Neural cell (in vitro differentiated cells): ENCODE measurements at regions not wholly inside any gene's neighbourhood (a gene's known extent, or its start where the extent isn't known, plus 50 kb on each side); places are given as distances from the start of the nearest gene placed in this dataset.

ENCODE experiments used
- H2AFZ ChIP-seq: fragments of 200-600, 300-800 bp; sonication (generic), shearing (Covaris generic); 2 replicates; pipeline ENCODE4 v1.6.0; 2014; ENCODE audit warnings: low read depth, mild to moderate bottlenecking, antibody characterized with exemption, low read length, moderate library complexity
- H3F3A ChIP-seq: fragments of 200-600 bp; shearing (Covaris generic); 2 replicates; pipeline ENCODE4 v1.6.1; 2016; ENCODE audit warnings: mild to moderate bottlenecking, moderate library complexity, mixed read lengths, antibody characterized with exemption, low read length; ENCODE audit not compliant: insufficient read depth, poor library complexity, severe bottlenecking
- H3K27ac ChIP-seq: fragments of 200-600, 300-800 bp; sonication (generic), shearing (Covaris generic); 2 replicates; pipeline ENCODE4 v1.5.1; 2014; ENCODE audit warnings: mild to moderate bottlenecking, low read length, moderate library complexity
- H3K27me3 ChIP-seq: fragments of 300-800, 200-600 bp; sonication (generic), shearing (Covaris generic); 2 replicates; pipeline ENCODE4 v1.6.0; 2014; ENCODE audit warnings: mild to moderate bottlenecking, low read depth, low read length, moderate library complexity; ENCODE audit not compliant: insufficient read depth
- H3K36me3 ChIP-seq: fragments of 300-800, 200-600 bp; sonication (generic), shearing (Covaris generic); 2 replicates; pipeline ENCODE4 v1.5.1; 2014; ENCODE audit warnings: mild to moderate bottlenecking, antibody characterized with exemption, low read length, moderate library complexity; ENCODE audit not compliant: insufficient read depth
- H3K4me2 ChIP-seq: fragments of 300-800, 200-600 bp; sonication (generic), shearing (Covaris generic); 2 replicates; pipeline ENCODE4 v1.6.0; 2014; ENCODE audit warnings: mild to moderate bottlenecking, low read length
- H3K4me3 ChIP-seq: fragments of 300-800, 200-600 bp; sonication (generic), shearing (Covaris generic); 2 replicates; pipeline ENCODE4 v1.5.1; 2014; ENCODE audit warnings: mild to moderate bottlenecking, low read length, moderate library complexity
- H3K79me2 ChIP-seq: fragments of 200-600 bp; shearing (Covaris generic); replicated peaks from 2 replicates; pipeline ENCODE4 v1.6.0; 2014; ENCODE audit warnings: mild to moderate bottlenecking, low read length, moderate library complexity; ENCODE audit not compliant: insufficient read depth
- H3K9ac ChIP-seq: fragments of 300-800, 200-600 bp; sonication (generic), shearing (Covaris generic); 2 replicates; pipeline ENCODE4 v1.6.1; 2016; ENCODE audit warnings: mild to moderate bottlenecking, low read length, mixed read lengths
- H3K9me2 ChIP-seq: fragments of 200-600 bp; shearing (Covaris generic); 2 replicates; pipeline ENCODE4 v1.6.1; 2016; ENCODE audit warnings: mild to moderate bottlenecking, low read length, mixed read lengths; ENCODE audit not compliant: insufficient read depth
- H3K9me3 ChIP-seq: fragments of 200-600, 300-800 bp; sonication (generic), shearing (Covaris generic); 2 replicates; pipeline ENCODE4 v1.6.1; 2016; ENCODE audit warnings: mild to moderate bottlenecking, mixed run types, low read length, moderate library complexity, mixed read lengths
- H4K20me1 ChIP-seq: fragments of 200-600 bp; shearing (Covaris generic); 2 replicates; pipeline ENCODE4 v1.6.1; 2016; ENCODE audit warnings: mild to moderate bottlenecking, mixed run types; ENCODE audit not compliant: insufficient read depth
- CTCF ChIP-seq: fragments of 450-650 bp; IDR thresholded peaks from 2 replicates; pipeline ENCODE4 v1.5.1; 2014; ENCODE audit warnings: antibody characterized with exemption, mild to moderate bottlenecking, moderate library complexity; ENCODE audit not compliant: poor library complexity, severe bottlenecking
- EP300 ChIP-seq: fragments of 450-650 bp; conservative IDR thresholded peaks from 2 replicates; pipeline ENCODE4 v1.6.1; 2014; ENCODE audit warnings: antibody characterized with exemption, mild to moderate bottlenecking, moderate library complexity; ENCODE audit not compliant: poor library complexity, severe bottlenecking
- EZH2 ChIP-seq: fragments of 200-600, 300-800 bp; shearing (Covaris generic), sonication (generic); IDR thresholded peaks from 2 replicates; pipeline ENCODE4 v1.6.1; 2014; ENCODE audit warnings: antibody characterized with exemption, low read length, borderline replicate concordance, mild to moderate bottlenecking; ENCODE audit not compliant: insufficient read depth, poor library complexity, severe bottlenecking
- MXI1 ChIP-seq: fragments of 450-650 bp; conservative IDR thresholded peaks from 2 replicates; pipeline ENCODE4 v1.6.1; 2014; ENCODE audit warnings: antibody characterized with exemption, mild to moderate bottlenecking; ENCODE audit not compliant: poor library complexity, severe bottlenecking
- POLR2AphosphoS5 ChIP-seq: IDR thresholded peaks from 2 replicates; pipeline ENCODE4 v1.6.1; 2012
- RAD21 ChIP-seq: fragments of 450-650 bp; conservative IDR thresholded peaks from 2 replicates; pipeline ENCODE4 v1.6.1; 2014; ENCODE audit warnings: antibody characterized with exemption, mild to moderate bottlenecking, moderate library complexity
- REST ChIP-seq: IDR thresholded peaks from 2 replicates; pipeline ENCODE4 v1.6.1; 2012; ENCODE audit warnings: borderline replicate concordance
- SMC3 ChIP-seq: fragments of 450-650 bp; conservative IDR thresholded peaks from 2 replicates; pipeline ENCODE4 v1.6.1; 2014; ENCODE audit warnings: antibody characterized with exemption, mild to moderate bottlenecking, moderate library complexity; ENCODE audit not compliant: poor library complexity
- TAF1 ChIP-seq: IDR thresholded peaks from 2 replicates; pipeline ENCODE4 v1.6.1; 2012; ENCODE audit warnings: low read depth

- TF ChIP-seq RAD21 (no peak), POLR2AphosphoS5 (no peak), SMC3 (no peak), EP300 (no peak), TAF1 (no peak)
Observed at GRCh38 chr1:56376188-56376984, 203.0 kb downstream of the PLPP3 start (continued).

GRCh38 chr1:56375326-56375804 is 204.0 kb downstream of the PLPP3 start:
- H3K36me3 ChIP-seq: no peaks in the 10 kb centered on the region
- no peak overlapping the region for H3K9ac ChIP-seq
- no peaks in the 10 kb centered on the region for H4K20me1 ChIP-seq
- TF ChIP-seq SMC3 (no peak), EZH2 (no peak), MXI1 (no peak)
- no peak overlapping the region for H2AFZ ChIP-seq
- H3K27ac ChIP-seq: no peak overlapping the region
- no peaks in the 10 kb centered on the region for H3K27me3 ChIP-seq
- no peaks in the 10 kb centered on the region for H3K9me3 ChIP-seq
- no peak overlapping the region for H3K4me2 ChIP-seq
- no peaks in the 10 kb centered on the region for H3K79me2 ChIP-seq
- no peak overlapping the region for H3K4me3 ChIP-seq
- no peaks in the 10 kb centered on the region for H3K9me2 ChIP-seq
- H3F3A ChIP-seq: no peaks in the 10 kb centered on the region

- no peaks in the 10 kb centered on the region for H3F3A ChIP-seq
- no peak overlapping the region for H3K4me2 ChIP-seq
- no peaks in the 10 kb centered on the region for H4K20me1 ChIP-seq
- H3K79me2 ChIP-seq: no peaks in the 10 kb centered on the region
- no peaks in the 10 kb centered on the region for H3K9me2 ChIP-seq
- no peak overlapping the region for H3K9ac ChIP-seq
- no peak overlapping the region for H2AFZ ChIP-seq
- H3K36me3 ChIP-seq: no peaks in the 10 kb centered on the region
- H3K27ac ChIP-seq: no peak overlapping the region
- no peak for TF ChIP-seq RAD21
- TF ChIP-seq MXI1: no peak
- TF ChIP-seq CTCF: no peak
- no peak for TF ChIP-seq POLR2AphosphoS5
- TF ChIP-seq EP300: no peak
- no peak for TF ChIP-seq SMC3
- no peak for TF ChIP-seq TAF1
- TF ChIP-seq EZH2: no peak
- TF ChIP-seq REST: no peak
- no peaks in the 10 kb centered on the region for H3K27me3 ChIP-seq
- H3K9me3 ChIP-seq: no peaks in the 10 kb centered on the region
- no peak overlapping the region for H3K4me3 ChIP-seq
Observed at GRCh38 chr1:56374026-56374974, 205.1 kb downstream of the PLPP3 start.
